NOMO-1 treated with dmso at 0.1 percent for 144 hours (cell line): ENCODE measurements at regions not wholly inside any gene's neighbourhood (a gene's known extent, or its start where the extent isn't known, plus 50 kb on each side); places are given as distances from the start of the nearest gene placed in this dataset.

Experiments
- DNase-seq: peaks from one replicate; lab custom pipeline; 2025; ENCODE audit not compliant: unreplicated experiment; lab: John Stamatoyannopoulos, UW

GRCh38 chr2:236847023-236847422 lies 238.7 kb upstream of the COPS8 start:
- no peak for DNase-seq

GRCh38 chr2:236847538-236848263 lies 238.0 kb upstream of the COPS8 start:
- DNase-seq, result no peak

DNA sequence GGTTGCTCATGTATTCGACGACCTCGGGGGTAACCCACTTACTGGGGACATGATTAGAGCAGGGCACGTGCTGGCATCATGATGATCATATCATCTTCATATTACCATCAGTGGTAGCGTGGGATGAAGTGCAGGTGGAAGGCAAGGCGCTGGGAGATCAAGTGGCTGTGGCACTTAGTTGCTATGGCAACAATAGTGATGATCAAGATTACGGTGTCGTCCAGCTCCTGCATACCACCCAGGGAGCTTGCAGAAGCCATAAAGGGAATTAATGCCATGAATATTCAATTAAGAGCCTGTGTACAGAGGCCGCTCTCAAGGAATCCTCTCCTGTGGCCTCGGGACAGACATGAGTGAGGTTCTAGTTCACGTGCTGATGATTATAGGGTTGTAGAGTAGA lies 237.2 kb upstream of the COPS8 start:
- DNase-seq, result no peak

DNA sequence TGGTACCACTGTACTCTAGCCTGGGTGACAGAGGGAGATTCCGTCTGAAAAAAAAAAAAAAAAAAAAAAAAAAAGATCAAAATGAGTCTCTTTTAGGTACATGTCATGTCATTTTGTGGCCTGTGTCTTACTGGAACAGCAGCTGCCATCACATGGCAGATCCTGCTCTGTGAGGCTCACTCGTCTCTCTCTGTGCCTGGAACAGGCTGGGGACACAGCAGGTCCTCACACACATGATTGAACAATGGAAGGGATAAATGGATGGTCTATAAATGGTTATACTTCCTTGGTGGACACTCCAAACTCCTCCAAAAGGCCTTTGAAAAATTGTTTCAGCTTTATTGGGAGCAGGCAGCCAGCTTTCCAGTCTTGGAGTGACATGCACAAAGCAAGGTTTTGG lies 236.2 kb upstream of the COPS8 start:
- DNase-seq, result no peak

- DNase-seq, result no peak
Measured at GRCh38 chr2:236849940-236850339, 235.7 kb upstream of the COPS8 start.

- DNase-seq, result no peak
Measured at GRCh38 chr2:236851187-236851586, 234.5 kb upstream of the COPS8 start.

- no peak for DNase-seq
Measured at GRCh38 chr2:236852100-236852976, 233.4 kb upstream of the COPS8 start.

DNA sequence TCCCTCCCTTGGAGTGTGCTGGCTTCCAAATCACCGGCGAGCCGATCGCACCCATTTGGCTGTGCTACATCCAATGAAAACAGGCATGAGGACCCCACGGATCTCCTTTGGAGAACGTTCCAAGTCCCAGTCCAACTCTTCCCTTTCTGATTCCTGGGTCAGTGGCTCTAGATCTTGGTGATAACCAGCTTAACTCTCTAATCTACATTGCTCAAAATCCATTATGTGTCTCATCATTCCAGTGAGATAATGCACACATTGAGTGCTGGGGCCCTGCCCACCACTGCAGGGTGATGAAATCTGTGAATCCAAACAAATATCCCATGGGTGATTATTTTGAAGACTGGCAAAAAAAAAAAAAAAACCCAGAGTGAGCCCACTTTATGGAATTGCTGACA lies 232.7 kb upstream of the COPS8 start:
- no peak for DNase-seq

GRCh38 chr2:236853585-236854051 lies 232.1 kb upstream of the COPS8 start:
- no peak for DNase-seq

- DNase-seq, result no peak
Measured at GRCh38 chr2:236855176-236855865, 230.4 kb upstream of the COPS8 start.

DNA sequence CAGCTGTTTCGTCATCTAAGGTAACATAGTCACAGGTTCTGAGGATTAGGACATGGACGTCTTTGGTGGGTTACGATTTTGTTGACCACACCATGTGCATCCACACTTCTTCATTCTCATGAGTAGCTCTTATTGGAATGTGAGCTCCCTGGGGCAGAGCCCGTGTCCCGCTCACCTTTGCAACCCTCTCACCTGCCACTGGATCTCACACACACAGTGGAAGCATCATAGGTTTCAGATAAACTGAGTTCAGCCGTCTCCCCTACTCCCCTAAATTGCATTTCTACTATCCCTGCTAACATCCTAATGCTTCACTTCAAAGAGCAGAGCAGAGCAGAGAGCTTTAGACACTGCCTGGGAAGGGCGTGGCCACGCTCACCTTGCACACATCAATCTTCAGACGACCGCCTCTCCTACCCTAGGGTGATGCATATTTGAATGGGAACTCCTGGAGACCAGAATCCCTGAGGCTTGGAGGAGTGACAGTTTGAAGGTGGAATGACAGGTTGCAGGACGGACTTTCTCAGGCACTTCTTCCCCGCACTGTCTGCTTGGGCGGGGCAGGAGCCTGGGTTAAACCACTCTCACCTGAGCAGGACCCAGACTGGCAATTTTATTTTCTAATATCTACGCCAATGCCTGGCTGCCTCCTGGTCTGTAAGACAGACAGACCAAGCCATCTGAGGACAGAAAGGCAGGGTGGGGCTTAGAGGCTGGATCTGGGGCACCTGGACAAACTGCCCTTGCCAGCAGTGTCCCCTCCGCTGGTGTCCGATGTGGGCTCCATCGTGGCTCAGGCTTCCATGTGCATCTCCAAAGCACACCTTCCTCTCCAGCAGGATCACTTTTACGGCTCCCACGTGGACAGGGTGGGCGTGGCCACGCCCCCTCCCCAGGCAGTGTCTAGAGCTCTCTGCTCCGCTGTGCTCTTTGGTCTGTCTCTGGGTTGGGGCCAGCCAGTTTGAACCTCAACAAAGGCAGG lies 229.5 kb upstream of the COPS8 start:
- no peak for DNase-seq

- no peak for DNase-seq
Measured at GRCh38 chr2:236856848-236857235, 228.8 kb upstream of the COPS8 start.

DNA sequence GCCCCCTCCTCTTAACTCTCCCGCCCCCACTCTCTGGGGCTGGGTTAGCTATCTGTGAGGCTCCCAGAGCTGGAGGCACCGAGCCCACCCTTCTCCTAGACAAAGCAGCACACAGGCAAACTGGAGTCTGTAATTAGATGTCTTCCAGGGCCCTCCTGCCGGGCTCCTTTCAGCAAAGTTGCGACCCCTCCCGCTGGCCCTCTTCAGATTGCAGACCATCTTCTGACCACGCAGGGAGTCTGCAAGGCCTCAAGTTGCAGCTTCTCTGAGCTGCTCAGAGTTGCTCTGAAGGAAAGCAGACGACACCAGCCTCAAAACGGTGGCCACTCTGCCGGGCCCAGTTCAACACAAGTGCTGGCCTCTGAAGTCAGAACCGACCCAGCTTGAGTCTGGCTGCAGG lies 228.4 kb upstream of the COPS8 start:
- no peak for DNase-seq

GRCh38 chr2:236857781-236858180 lies 227.9 kb upstream of the COPS8 start:
- no peak for DNase-seq

DNA sequence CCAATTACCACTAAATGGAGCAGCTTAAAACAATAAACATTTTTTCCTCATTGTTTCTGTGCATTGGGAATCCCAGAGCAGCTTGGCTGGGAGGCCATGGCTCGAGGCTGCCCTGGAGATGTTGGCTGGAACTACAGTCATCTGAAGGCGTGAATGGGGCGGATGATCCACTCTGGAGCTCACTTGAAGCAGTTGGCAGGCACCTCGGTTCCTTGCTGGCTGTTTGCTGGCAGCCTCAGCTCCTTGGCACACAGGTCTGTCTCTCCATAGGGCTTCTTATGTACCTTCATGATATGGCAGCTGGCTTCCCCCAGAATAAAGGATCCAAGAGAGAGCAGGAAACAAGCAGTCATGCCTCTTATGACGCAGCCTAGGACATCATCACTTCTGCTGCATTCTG lies 227.0 kb upstream of the COPS8 start:
- no peak for DNase-seq

- DNase-seq, result no peak
Measured at GRCh38 chr2:236859908-236860307, 225.8 kb upstream of the COPS8 start.

GRCh38 chr2:236861196-236861875 lies 224.4 kb upstream of the COPS8 start:
- DNase-seq, result no peak

DNA sequence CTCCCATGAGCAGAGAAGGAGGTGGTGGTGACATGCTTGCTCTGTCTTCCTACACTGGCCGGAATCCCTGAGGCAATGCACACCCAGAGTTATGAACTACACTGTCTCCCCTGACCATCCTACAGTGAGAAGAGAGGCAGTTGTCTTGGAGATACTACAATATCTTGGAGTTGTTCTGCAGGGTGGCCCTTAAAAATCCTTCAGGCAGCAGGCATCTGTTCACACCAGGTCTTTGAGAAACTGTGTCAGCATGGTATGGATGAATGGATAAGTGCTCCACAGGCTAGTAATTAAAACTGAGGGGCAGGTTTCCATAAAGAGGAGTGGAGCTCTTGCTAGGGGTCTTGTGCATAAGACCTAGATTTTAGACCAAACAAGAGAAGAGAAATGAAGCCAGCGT lies 223.7 kb upstream of the COPS8 start:
- no peak for DNase-seq

GRCh38 chr2:236862526-236862925 lies 223.2 kb upstream of the COPS8 start:
- DNase-seq, result no peak
